Head of caudate nucleus (tissue), 42 donors: ENCODE measurements at regions not wholly inside any gene's neighbourhood (a gene's known extent, or its start where the extent isn't known, plus 50 kb on each side); places are given as distances from the start of the nearest gene placed in this dataset.

Experiments used
- DNase-seq, 42 donors: peaks; one replicate each; pipeline versions ENCODE4 v3.0.0 to v3.0.0-alpha.2; 2020 to 2021; ENCODE audit warnings: mixed read lengths in 7 of 42
- intact Hi-C: fragments of 100-400 bp; cut with DNase I; formaldehyde crosslinking; loops from one replicate; pipeline ENCODE4 v1.15.0; 2022

DNA sequence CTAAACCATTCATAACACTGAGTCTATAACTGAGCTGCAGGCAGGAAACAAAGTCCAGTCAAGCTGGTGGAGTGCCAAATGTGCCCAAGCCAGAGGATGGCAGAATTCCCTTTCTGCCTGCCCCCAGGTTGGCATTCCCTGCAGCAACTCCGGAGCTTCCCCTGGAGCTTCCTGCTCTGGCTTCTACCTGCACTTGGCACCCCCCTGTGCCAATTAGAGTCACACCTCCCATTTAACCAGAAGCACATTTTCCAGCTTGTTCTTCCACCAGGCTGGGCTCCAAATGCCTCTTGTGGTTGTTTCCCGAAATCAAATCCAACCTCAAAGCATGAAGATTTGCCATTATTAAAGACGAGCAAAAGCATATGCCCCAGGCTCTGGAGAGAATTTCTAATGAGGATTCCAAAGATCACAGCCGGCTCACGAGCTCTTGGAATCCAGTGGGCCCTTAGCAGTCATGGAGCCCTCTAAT lies 294.5 kb downstream of the RRAGC start:
- intact Hi-C loops, result no loop called here
- peak in 3 of 42 donors; percentile 20 to 44 (median 36) for DNase-seq

DNA sequence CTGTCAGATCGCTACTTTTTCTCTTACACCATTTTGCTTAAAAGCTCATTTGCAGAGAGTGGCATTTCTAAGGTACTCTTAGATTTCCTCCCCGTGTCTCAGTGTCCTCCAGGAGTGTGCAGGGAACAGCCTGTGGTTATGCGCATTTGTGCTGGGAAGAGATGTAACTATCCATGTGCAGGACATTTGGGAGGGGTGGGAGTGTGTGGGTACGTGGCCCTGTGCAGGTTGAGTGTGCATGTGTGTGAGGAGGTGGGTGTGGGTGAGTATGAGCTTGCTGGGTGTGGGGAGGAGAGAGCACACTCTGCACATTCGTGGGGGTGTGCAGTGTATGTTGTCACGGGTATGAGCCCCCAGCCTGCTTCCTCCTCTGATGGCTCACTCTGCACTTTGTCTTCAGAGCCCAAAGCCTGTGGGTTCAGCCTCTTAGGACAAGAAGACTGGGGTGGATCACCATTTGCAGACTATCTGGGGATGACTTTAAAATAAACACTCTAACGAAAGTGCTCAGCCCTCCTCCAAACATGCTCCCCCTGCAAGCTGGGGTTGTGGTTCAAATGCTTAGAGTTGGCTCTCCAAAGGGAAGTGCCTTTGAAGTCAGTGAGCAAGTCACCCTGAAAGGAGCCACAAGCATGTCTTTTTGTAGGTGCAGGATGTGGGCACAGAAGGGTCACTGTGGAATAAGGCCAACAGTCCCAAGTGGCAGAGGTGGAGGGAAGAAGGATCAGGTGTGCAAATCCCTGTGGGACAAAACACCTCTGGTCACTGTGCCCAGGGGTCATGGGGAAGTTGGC lies 295.4 kb downstream of the RRAGC start:
- intact Hi-C loops, result no loop called here
- no peak for DNase-seq

DNA sequence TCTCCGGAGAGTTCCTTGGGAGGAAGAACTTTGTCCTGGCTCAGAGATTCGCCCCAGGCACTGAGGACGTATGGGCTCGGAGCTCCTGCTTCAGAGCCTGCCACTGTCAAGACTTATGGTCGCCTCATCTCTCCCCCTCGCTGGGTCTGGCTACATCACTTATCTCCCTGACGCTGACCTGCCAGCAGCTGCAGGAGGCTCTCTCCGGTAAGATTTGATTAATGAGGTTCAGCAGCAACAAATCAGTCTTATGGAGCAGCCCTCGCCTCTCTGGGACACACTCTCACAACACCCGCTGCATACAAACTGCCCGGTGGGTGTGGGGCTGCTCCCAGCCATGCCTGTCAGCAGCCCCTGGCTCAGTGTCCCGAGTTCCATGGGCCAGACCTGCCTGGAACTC lies 297.8 kb downstream of the RRAGC start:
- intact Hi-C loops, result no loop called here

DNA sequence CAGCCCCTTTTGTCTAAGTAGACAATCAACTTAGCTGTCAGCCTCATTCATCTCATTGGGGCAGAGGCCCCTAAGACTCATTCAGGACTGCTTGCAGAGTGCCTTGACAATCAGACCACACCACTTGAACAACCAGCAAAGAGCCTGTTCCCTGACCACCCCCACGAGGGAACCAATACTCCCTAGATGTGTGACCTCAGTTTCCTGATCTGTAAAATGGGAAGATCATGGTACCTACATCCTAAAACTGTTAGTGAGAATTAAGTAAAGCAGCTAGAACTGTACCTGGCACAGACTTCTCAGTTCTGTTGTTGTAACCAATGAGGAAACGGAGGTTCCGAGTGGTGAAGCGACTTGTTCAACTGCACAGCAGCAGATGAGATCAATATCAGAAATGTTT lies 298.5 kb downstream of the RRAGC start:
- intact Hi-C loops, result no loop called here

More for the DNA sequence above, 297.8 kb downstream of the RRAGC start:
- DNase-seq, result no peak

DNA sequence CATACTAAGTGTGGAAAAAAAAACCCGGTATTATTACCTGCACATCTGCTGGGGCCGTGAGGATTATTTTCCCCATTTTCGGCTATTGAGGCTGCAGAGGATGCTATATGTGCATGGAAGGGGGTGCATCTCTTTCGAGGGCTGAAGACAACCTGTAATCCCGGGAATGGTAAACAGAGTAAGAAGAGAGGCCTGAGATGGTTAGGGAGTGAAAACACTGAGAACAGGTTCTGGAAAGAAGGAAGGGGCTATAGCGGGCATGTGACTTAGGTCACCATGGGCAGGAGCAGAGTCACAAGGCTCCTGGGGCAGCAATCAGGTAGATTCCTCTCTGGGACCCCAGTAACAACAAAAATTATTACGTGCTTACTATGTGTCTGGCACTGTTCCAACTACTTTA lies 299.1 kb downstream of the RRAGC start:
- DNase-seq, result no peak
- intact Hi-C loops, result no loop called here

More for the DNA sequence above, 298.5 kb downstream of the RRAGC start:
- no peak for DNase-seq

DNA sequence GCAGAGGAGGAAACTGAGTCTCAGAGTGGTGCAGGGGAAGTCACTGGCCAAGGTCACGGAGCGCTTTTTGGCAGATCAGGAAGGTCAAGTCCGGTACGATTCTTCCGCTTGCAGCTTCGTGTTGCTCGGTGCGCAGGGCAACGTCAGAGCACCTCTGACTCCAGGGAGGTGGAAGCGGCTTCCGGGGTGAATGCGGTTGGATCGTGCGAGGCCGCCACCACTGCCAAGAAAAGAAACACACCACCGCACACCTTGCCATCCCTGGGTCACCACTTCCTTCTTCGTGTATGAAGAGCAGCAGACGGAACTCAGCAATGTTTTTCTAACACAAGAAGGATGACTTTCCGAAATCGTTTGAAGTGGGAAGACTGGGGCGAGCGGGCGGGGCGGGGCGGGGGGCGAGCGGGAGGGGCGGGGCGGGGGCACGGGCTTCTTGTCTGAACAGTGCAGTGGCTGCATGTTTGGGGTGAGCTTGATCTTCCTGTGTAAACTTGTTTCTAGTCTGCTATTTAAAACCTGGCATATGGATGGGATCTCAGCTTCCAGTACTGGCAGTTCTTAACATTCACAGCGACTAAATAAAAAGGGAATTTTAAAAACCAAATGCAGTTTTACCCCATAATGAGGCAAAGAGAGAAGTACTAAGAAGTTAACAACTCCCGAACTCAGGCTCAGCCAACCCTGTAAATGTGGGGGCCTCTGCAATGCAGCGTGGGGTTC lies 300.0 kb downstream of the RRAGC start:
- no peak for DNase-seq
- intact Hi-C loops, result no loop called here

DNA sequence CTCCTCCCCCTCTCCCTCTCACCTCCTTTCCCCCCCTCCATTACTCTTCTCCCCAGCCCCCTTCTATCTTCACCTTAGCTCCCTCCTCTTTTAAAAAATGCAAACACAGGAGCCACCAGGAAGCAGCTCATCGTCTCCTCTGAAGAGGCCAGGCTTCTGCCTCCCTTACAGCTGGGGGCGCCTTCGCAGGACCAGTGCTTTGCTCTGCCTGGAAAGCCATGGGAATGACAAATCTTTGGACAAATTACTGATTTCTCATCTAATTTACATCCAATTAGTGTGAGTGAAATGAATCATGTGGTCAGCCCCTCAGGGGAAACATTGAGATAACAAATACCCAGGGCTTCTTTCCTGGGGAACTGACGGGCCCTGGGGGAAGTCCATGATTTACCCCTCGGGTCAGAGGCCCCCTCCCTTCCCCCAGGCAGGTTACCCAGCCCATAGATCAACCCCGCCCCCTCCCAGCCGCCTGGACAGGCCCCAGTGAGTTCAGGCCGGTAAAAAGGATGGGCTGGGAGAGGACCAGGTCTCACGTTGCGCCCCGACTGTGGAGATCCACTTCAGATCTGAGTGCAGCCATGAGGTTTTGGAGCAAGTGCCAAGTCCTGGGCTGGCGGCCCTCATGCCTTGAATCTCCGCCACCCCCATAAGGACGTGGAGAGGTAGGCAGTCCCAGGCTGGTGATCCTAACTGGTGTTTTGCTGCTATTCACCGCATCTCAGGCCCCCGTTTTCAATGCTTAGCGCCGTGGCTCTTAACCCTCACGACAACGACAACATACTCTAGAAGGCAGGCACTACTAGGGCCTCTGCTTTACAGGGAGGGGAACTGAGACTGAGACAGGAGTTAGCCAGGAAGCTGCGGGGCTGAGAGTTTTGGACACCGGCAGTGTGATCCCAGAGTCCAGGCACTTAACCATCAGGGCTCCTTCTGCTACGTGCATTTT lies 300.8 kb downstream of the RRAGC start:
- no peak for DNase-seq
- intact Hi-C loops, result no loop called here

DNA sequence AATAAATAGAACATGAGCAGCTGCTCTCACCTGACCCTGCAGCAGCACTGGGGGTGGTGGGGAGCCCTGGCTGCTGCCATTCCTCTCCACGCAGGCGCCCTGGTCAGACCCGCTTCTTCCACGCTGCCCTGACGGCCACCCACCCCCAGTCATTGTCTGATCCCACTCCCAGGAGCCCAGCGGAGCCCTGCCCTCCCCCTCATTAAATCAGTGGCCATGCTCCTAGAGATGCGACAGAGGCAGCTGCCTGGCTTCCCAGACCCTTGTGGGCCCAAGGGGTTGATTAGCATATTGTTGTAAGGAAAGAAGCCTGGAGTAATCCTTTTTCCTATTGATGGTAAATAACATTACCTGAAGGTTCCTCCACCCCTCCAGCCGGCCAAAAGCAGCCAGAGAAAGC lies 301.5 kb downstream of the RRAGC start:
- DNase-seq, result no peak
- intact Hi-C loops, result no loop called here

DNA sequence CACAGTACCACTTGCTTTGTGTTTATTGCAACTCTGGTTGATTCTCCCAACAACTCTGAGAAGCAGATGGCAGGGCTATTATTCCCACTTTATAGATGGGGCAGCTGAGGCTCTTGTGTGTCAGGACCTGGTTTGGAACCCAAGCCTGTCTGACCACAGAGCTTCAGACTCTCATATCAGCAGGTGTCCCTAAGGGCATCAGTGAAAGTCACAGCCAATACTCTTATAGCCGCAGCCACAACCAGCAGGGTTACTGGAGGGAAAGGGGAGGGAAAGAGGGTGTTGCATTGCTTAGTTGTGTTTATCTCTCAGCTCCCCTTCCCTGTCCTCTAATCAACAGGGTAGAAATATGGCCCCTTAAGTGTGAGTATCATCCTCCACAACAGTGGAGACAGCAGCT lies 304.0 kb downstream of the RRAGC start:
- intact Hi-C loops, result no loop called here
- no peak for DNase-seq

DNA sequence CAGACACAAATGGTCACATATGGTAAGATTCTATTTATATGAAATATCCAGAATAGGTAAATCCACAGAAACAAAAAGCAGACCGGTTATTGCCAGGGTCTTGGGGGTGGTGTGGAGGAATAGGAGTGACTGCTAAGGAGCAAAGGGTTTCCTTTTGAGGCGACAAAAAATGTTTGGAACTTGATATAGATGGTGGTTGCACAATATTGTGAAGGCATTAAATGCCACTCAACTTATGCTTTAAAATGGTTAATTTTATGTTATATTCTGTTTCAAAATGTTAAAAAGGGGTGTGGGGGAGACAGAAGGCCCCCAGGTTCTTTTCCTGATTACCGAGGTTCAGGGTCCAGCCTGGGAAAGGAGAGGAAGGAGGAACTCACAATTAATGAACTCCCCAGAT lies 304.4 kb downstream of the RRAGC start:
- DNase-seq, result no peak
- intact Hi-C loops, result no loop called here

DNA sequence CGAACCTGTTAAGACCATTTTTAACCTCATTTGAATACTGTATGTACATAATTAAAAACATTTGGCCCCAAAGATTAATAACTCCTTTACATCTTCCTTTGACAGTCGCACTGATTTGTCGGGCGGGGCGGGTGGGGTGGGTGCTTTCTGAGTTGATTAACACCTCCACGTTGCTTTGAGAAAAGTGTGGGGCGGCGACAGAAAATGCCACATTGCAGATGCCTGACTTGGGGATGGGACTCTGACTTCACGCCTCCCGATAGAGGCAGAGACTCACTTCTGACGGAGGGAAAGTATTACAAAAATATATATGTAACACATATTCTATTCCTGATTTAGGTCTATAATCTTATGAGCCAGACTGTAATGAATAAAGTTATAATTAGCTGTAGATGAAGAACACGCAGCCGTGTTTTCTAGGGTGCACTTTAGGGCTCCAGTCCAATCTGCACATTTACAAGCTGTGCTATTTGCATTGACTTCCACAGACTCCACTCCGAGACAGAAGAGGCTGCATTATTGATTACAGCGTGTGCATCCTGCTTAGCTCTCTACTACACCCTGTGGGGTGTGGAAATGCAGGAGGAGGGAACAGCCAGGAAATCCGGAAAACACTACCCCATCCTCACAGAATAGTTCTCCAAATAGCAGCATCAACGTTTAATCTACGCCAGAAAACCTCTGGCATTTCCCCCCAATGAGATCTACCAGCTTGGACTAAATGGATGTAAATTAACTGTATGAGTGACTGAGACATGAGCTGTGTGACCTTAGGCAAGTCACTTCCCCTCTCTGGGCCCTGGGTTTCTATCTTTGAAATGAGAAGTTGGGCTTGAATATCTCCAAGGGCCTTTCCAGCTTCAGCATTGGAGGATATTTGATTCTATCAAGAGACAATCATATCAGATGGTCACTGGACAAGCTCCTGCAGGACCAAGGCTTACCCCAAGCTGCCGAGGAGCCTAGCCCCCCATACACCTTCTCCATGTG lies 308.0 kb downstream of the RRAGC start:
- intact Hi-C loops, result no loop called here
- peak in 31 of 42 donors; percentile 10 to 78 (median 47) for DNase-seq

DNA sequence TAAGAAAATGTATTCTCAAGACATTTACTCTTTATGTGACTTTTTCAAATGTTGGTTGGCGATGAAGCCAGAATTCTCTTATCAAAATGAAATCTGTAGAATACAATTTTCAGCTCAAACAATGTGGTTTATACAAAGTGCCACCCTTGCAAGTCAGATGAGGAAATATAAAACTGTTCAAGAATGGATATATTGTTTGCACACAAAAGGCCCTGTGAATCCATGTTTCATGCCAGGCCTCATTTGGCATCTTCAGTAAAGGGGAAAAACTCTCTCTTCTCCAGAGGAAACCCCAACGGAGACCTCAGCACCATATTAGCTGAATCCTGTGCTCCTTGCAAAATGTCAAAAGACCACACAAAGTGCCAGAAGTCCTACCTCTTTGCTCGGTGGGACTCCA lies 310.4 kb downstream of the RRAGC start:
- DNase-seq, result peak in 9 of 42 donors; percentile 22 to 64 (median 41)
- intact Hi-C loops, result no loop called here

DNA sequence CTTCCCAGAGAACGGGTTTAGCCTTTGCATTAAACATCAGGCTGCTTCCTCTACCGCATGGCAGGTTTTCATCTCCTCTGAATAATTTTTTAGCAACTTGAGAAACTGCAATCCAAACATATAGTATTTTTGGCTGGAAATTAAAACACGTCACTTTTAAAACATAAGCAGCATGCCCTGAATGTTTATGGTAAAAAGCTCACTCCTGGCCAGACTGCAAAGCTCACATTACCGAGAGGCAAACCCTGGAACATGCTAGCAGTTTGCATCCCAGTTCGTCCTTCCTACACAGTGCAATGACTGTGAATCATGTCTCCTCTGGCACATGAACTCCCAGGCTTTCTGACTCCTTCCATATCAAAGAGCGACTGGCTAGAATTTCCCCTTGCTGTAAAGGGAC lies 312.3 kb downstream of the RRAGC start:
- peak in 2 of 42 donors; percentile 37 to 47 for DNase-seq
- intact Hi-C loops, result no loop called here

DNA sequence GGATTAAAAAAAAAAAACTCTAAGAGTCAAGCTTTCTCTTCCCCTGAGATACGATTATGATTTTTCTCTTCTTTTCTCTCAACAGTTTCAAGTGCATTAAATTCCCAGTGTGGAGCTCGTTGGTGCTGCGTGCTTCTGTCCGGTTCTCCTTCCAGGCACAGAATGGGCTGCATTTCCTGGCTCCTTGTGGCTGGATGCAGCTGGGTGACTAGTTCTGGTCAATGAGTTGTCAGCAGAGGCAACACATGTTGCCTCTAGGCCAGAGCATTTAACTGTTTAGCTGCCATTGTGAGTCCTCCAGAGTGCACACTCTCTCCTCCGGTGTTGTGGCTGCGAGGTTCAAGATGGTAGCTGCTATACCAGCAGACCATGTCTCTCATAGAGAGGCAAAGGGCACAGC lies 312.9 kb downstream of the RRAGC start:
- peak in 23 of 42 donors; percentile 10 to 72 (median 39) for DNase-seq
- intact Hi-C loops, result no loop called here

DNA sequence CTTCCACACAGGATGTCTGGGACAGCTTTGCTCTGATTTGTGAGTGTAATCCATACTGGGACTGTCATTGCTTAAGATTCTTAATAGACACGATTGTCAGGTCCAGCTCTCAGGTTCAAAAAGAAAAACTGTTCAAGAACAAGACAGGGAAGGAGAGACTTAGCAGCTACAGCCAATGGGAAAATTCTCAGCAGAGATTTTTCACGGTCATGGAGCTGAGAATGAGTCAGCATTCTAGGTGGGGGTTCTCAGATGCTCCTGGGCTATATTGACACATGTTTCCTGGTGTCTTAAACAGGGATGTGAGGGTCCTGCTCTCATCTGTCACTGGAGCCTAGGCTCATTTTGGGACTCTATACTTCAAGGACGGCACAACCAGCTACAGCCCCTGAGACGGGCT lies 318.3 kb downstream of the RRAGC start:
- intact Hi-C loops, result no loop called here
- DNase-seq, result no peak

DNA sequence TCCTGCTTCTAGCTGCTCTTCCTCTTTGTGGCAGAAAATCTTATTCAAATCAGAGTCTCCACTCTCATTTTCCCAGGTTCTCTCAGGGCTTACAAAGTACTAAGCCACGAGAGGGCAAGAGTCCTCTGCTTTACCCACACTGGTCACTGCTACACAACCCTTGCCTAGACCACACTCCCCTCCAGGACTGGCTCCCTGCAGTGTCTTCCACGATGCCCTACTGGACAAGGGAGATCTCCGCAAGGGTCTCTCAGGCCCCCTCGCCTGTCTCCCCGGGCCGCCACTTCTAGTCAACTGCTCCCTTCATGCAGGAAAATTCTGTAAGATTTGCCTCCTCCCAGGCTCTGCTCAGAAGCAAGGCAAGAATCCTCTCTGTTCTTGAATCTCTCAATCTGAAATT lies 319.6 kb downstream of the RRAGC start:
- intact Hi-C loops, result no loop called here
- no peak for DNase-seq

DNA sequence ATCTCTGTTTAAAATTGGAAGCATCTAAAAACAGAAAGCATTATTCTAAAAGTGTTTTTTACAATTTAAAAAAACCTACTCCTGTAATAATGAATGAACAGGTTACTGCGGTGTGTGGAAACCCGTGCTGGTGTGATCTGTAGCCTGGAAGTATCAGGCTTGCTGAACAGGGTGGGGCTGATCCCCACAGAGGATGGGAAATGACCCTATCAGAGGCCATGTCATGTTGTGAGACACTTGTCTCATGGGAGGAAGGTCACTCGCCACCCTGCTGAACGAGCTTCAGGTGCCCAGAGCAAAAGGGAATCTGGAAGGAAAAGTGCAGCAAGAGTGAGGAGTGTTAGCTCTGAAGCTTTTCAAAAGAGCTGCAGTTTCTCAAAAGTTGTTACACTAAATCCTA lies 320.7 kb downstream of the RRAGC start:
- intact Hi-C loops, result no loop called here

DNA sequence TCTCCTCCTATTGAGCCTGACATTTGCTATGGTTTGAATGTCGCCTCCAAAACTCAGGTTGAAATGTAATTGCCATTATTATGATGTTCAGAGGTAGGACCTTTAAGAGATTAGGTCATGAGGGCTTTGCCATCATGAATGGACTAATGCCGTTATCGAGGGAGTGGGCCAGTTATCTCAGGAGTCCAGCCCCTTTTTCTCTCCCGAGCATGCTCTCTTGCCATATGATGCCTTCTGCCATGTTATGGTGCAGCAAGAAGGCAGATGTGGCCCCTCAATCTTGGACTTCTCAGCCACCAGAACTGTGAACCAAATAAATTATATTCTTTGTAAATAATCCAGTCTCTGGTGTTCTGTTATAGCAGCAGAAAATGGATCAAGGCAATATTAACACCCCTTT lies 323.5 kb downstream of the RRAGC start:
- DNase-seq, result no peak
- intact Hi-C loops, result no loop called here

More for the DNA sequence above, 320.7 kb downstream of the RRAGC start:
- no peak for DNase-seq
